ENCODE measurements at regions not wholly inside any gene's neighbourhood (a gene's known extent, or its start where the extent isn't known, plus 50 kb on each side); places are given as distances from the start of the nearest gene placed in this dataset.

GRCh38 chr6:6881438-6882225 is 226.1 kb upstream of the RREB1 start:
- TF ChIP-seq ZFX (IDR thresholded peaks at IDR 0.05; ENCODE audit: borderline replicate concordance) (no peak), CTCF (IDR thresholded peaks at IDR 0.05) (no peak)
- no peak overlapping the region for H3K27ac ChIP-seq

- no peak for TF ChIP-seq CTCF (IDR thresholded peaks at IDR 0.05)
- TF ChIP-seq ZFX (IDR thresholded peaks at IDR 0.05; ENCODE audit: borderline replicate concordance), result no peak
Observed at GRCh38 chr6:6882592-6882991, 225.2 kb upstream of the RREB1 start.

GRCh38 chr6:6883011-6883410 is 224.8 kb upstream of the RREB1 start:
- no peak overlapping the region for H3K27ac ChIP-seq
- no peak for TF ChIP-seq ZFX (IDR thresholded peaks at IDR 0.05; ENCODE audit: borderline replicate concordance)
- TF ChIP-seq CTCF (IDR thresholded peaks at IDR 0.05), result no peak

More at GRCh38 chr6:6882592-6882991, 225.2 kb upstream of the RREB1 start:
- H3K27ac ChIP-seq, result no peak overlapping the region

- no peak overlapping the region for H3K27ac ChIP-seq
- no peak for TF ChIP-seq ZFX (IDR thresholded peaks at IDR 0.05; ENCODE audit: borderline replicate concordance)
- no peak for TF ChIP-seq CTCF (IDR thresholded peaks at IDR 0.05)
Observed at GRCh38 chr6:6884193-6884627, 223.6 kb upstream of the RREB1 start.

- H3K27ac ChIP-seq, result no peak overlapping the region
- TF ChIP-seq ZFX (IDR thresholded peaks at IDR 0.05; ENCODE audit: borderline replicate concordance) (no peak), CTCF (IDR thresholded peaks at IDR 0.05) (no peak)
Observed at GRCh38 chr6:6884916-6885315, 222.8 kb upstream of the RREB1 start.

- H3K27ac ChIP-seq, result no peak overlapping the region
Observed at GRCh38 chr6:6885521-6886170, 222.1 kb upstream of the RREB1 start.

More at GRCh38 chr6:6885521-6886170, 222.1 kb upstream of the RREB1 start:
- no peak for TF ChIP-seq CTCF (IDR thresholded peaks at IDR 0.05)
- no peak for TF ChIP-seq ZFX (IDR thresholded peaks at IDR 0.05; ENCODE audit: borderline replicate concordance)

All from 22Rv1 (cell line).